ENCODE measurements at regions not wholly inside any gene's neighbourhood (a gene's known extent, or its start where the extent isn't known, plus 50 kb on each side); places are given as distances from the start of the nearest gene placed in this dataset.

GRCh38 chr6:142642651-142643050 is 302.3 kb downstream of the HIVEP2 start (continued):
- TF ChIP-seq RELB (IDR thresholded peaks at IDR 0.05; ENCODE audit: low read depth) (no peak), PML (IDR thresholded peaks at IDR 0.05; ENCODE audit: low read length) (no peak), SP1 (IDR thresholded peaks at IDR 0.05; ENCODE audit: low read depth, low read length) (no peak), SRF (IDR thresholded peaks at IDR 0.05; ENCODE audit: low read depth in 2 of 2, low read length in 2 of 2) (no peak), POLR2AphosphoS5 (IDR thresholded peaks at IDR 0.05; ENCODE audit: low read length) (no peak)

GRCh38 chr6:142644866-142645265 is 300.1 kb downstream of the HIVEP2 start:
- Histone ChIP-seq H4K20me1 (ENCODE audit: control insufficient read depth, insufficient read depth) (no peaks in the 10 kb centered on the region), H3K9me3 (replicated peaks; ENCODE audit: control insufficient read depth, insufficient read depth, low read length) (no peaks in the 10 kb centered on the region), H3K79me2 (ENCODE audit: control insufficient read depth, insufficient read depth, low read length) (no peaks in the 10 kb centered on the region), H3K9ac (ENCODE audit: control insufficient read depth, insufficient read depth, low read length) (no peak overlapping the region), H3K4me1 (ENCODE audit: control insufficient read depth, insufficient read depth, low read length) (no peaks in the 10 kb centered on the region), H3K4me3 (no peak overlapping the region), H2AFZ (ENCODE audit: control insufficient read depth, low read depth, low read length) (no peak overlapping the region), H3K36me3 (ENCODE audit: control insufficient read depth in 2 of 2, insufficient read depth in 2 of 2, low read length in 1 of 2) (no peaks in the 10 kb centered on the region), H3K27ac (ENCODE audit: control insufficient read depth, insufficient read depth) (no peak overlapping the region), H3K4me2 (ENCODE audit: control insufficient read depth, insufficient read depth) (no peak overlapping the region), H3K27me3 (replicated peaks in 1 of 2; ENCODE audit: control insufficient read depth in 2 of 2, insufficient read depth in 2 of 2, low read length in 1 of 2) (no peaks in the 10 kb centered on the region; a peak in 2 of 4 replicates)
- POLR2A ChIA-PET = no interaction called here
- intact Hi-C loops (cut with micrococcal nuclease; ENCODE audit: unreplicated experiment) = no loop called here
- in situ Hi-C loops (cut with MboI) = no loop called here
- CTCF ChIA-PET = no interaction called here
- FAIRE-seq (no peak), DNase-seq (ENCODE audit: low read depth, low spot score) (no peak), ATAC-seq (no peak)
- no peak for TF ChIP-seq SMARCA5 (IDR thresholded peaks at IDR 0.05)
- TF ChIP-seq STAT3 (IDR thresholded peaks at IDR 0.05; ENCODE audit: low read depth, low read length) = no peak
- no peak for TF ChIP-seq NFYA (IDR thresholded peaks at IDR 0.05; ENCODE audit: borderline replicate concordance, low read depth, low read length)
- 22% methylated on average over 3 of the region's 3 CpGs for WGBS (ENCODE audit: insufficient coverage, insufficient replicate concordance, low lambda C conversion rate, missing lambda C conversion rate)
- RAD21 ChIA-PET (ENCODE audit: unreplicated experiment) = no interaction called here
- SMC1A ChIA-PET (ENCODE audit: uncharacterized antibody, unreplicated experiment) = no interaction called here
- BruUV-seq (replicated peaks) = no TSS peak

Measured in GM12878 (cell line).